Fibroblast of lung (primary cell): ENCODE measurements at regions not wholly inside any gene's neighbourhood (a gene's known extent, or its start where the extent isn't known, plus 50 kb on each side); places are given as distances from the start of the nearest gene placed in this dataset.
"Not testable (repeated sequence)": the region's sequence is repeated elsewhere in the genome, so short reads cannot be mapped to it uniquely, and the experiment has no call there.

ENCODE experiments used
- DNase-seq, 2 donors: peaks; one replicate each; pipeline versions ENCODE4 v3.0.0 to v3.0.0-alpha.2; 2010; ENCODE audit warnings: low read depth in 2 of 2
- H2AFZ ChIP-seq: 2 replicates; pipeline ENCODE4 v1.5.1; 2012; ENCODE audit warnings: low read length, control low read depth, inconsistent platforms
- H3K27ac ChIP-seq: 2 replicates; pipeline ENCODE4 v1.5.1; 2011; ENCODE audit warnings: low read length, control low read depth; ENCODE audit not compliant: insufficient read depth
- H3K27me3 ChIP-seq: 2 replicates; pipeline ENCODE4 v1.5.1; 2011; ENCODE audit warnings: mild to moderate bottlenecking, low read length; ENCODE audit not compliant: control insufficient read depth, insufficient read depth
- H3K36me3 ChIP-seq: 2 replicates; pipeline ENCODE4 v1.5.1; 2011; ENCODE audit warnings: low read length; ENCODE audit not compliant: control insufficient read depth, insufficient read depth
- H3K4me1 ChIP-seq: 2 replicates; pipeline ENCODE4 v1.5.1; 2011; ENCODE audit warnings: low read length; ENCODE audit not compliant: control insufficient read depth, insufficient read depth; ENCODE audit errors: extremely low read depth
- H3K4me2 ChIP-seq: 2 replicates; pipeline ENCODE4 v1.5.1; 2011; ENCODE audit warnings: low read length, control low read depth; ENCODE audit not compliant: insufficient read depth; ENCODE audit errors: extremely low read depth
- H3K4me3 ChIP-seq, 4 experiments: fragments of 200-600 bp in 1 of 4; sonication (generic) in 1 of 4; replicated peaks in 1 of 4; 2 replicates each; pipeline ENCODE4 v1.5.1; 2011 to 2016; ENCODE audit warnings: low read length in 4 of 4, low read depth in 3 of 4, mild to moderate bottlenecking in 3 of 4, control low read depth in 2 of 4, inconsistent platforms in 1 of 4, mixed read lengths in 1 of 4; ENCODE audit not compliant: insufficient read depth in 1 of 4; ENCODE audit errors: control extremely low read depth in 1 of 4
- H3K79me2 ChIP-seq: 2 replicates; pipeline ENCODE4 v1.5.1; 2012; ENCODE audit warnings: mild to moderate bottlenecking, low read length, inconsistent platforms; ENCODE audit not compliant: control insufficient read depth, insufficient read depth
- H3K9ac ChIP-seq: 2 replicates; pipeline ENCODE4 v1.5.1; 2011; ENCODE audit warnings: mild to moderate bottlenecking, low read length, control low read depth; ENCODE audit not compliant: insufficient read depth
- H3K9me3 ChIP-seq: 2 replicates; pipeline ENCODE4 v1.5.1; 2012; ENCODE audit warnings: low read depth, low read length; ENCODE audit not compliant: control insufficient read depth, insufficient read depth
- H4K20me1 ChIP-seq: 2 replicates; pipeline ENCODE4 v1.5.1; 2011; ENCODE audit warnings: low read length; ENCODE audit not compliant: control insufficient read depth, insufficient read depth; ENCODE audit errors: extremely low read depth
- EZH2 ChIP-seq: IDR thresholded peaks from 2 replicates; pipeline ENCODE4 v1.5.1; 2012; ENCODE audit warnings: low read length, control low read depth, mild to moderate bottlenecking; ENCODE audit errors: missing control alignments
- TF ChIP-seq, protein P1 (sequence below), 2 donors: IDR thresholded peaks in 1 of 2; conservative IDR thresholded peaks in 1 of 2; 1 replicate in 1 of 2; 2 replicates in 1 of 2; pipeline ENCODE4 v1.5.1; 2011 to 2012; ENCODE audit warnings: low read length in 2 of 2, control low read depth in 1 of 2, inconsistent platforms in 1 of 2, low read depth in 1 of 2, mild to moderate bottlenecking in 1 of 2

DNA sequence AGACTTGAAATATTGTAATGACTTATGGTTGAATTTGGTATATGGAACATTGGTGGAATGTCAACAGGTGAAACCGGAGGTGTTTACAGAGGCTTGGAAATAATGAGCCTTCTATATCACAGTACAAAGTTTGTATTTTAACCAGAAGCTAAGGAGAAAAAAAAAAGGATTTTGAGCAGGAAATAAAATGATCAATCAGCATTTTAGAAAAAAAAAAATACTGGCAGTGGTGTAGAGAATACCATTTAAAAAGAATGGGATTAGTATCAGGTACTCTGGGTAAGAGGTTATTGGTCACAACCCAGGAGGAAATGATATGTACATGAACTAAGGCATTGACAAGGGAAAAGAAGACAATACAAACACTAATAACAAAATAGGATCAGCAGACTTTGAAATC lies 587.1 kb upstream of the HTR2C start:
- no peak overlapping the region for H3K27ac ChIP-seq
- H3K4me1 ChIP-seq = no peaks in the 10 kb centered on the region
- no peaks in the 10 kb centered on the region for H3K79me2 ChIP-seq
- H4K20me1 ChIP-seq = no peaks in the 10 kb centered on the region
- no peak for DNase-seq
- H3K9me3 ChIP-seq = no peaks in the 10 kb centered on the region
- H3K4me2 ChIP-seq = no peak overlapping the region
- no peaks in the 10 kb centered on the region for H3K27me3 ChIP-seq
- no peaks in the 10 kb centered on the region for H3K36me3 ChIP-seq
- H2AFZ ChIP-seq = no peak overlapping the region
- H3K4me3 ChIP-seq = no peak overlapping the region
- TF ChIP-seq, protein P1, sequence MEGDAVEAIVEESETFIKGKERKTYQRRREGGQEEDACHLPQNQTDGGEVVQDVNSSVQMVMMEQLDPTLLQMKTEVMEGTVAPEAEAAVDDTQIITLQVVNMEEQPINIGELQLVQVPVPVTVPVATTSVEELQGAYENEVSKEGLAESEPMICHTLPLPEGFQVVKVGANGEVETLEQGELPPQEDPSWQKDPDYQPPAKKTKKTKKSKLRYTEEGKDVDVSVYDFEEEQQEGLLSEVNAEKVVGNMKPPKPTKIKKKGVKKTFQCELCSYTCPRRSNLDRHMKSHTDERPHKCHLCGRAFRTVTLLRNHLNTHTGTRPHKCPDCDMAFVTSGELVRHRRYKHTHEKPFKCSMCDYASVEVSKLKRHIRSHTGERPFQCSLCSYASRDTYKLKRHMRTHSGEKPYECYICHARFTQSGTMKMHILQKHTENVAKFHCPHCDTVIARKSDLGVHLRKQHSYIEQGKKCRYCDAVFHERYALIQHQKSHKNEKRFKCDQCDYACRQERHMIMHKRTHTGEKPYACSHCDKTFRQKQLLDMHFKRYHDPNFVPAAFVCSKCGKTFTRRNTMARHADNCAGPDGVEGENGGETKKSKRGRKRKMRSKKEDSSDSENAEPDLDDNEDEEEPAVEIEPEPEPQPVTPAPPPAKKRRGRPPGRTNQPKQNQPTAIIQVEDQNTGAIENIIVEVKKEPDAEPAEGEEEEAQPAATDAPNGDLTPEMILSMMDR (conservative IDR thresholded peaks at IDR 0.05 in 1 of 2, IDR thresholded peaks at IDR 0.05 in 1 of 2; ENCODE audit: low read depth in 1 of 2, low read length in 2 of 2) = no peak
- no peak for TF ChIP-seq EZH2
- H3K9ac ChIP-seq = no peak overlapping the region

DNA sequence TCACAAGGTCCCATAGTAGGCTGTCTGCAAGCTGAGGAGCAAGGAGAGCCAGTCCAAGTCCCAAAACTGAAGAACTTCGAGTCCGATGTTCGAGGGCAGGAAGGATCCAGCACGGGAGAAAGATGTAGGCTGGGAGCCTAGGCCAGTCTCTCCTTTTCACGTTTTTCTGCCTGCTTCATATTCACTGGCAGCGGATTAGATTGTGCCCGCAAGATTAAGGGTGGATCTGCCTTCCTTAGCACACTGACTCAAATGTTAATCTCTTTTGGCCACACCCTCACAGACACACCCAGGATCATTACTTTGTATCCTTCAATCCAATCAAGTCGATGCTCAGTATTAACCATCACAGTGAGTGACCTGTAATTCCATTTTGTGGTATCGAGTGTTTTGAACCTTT lies 592.2 kb upstream of the HTR2C start:
- H3K27me3 ChIP-seq, H4K20me1 ChIP-seq, H3K4me3 ChIP-seq, H3K79me2 ChIP-seq, H3K36me3 ChIP-seq, H3K27ac ChIP-seq, H3K4me1 ChIP-seq, H3K4me2 ChIP-seq, DNase-seq, H2AFZ ChIP-seq, H3K9me3 ChIP-seq, H3K9ac ChIP-seq: not testable (repeated sequence)

DNA sequence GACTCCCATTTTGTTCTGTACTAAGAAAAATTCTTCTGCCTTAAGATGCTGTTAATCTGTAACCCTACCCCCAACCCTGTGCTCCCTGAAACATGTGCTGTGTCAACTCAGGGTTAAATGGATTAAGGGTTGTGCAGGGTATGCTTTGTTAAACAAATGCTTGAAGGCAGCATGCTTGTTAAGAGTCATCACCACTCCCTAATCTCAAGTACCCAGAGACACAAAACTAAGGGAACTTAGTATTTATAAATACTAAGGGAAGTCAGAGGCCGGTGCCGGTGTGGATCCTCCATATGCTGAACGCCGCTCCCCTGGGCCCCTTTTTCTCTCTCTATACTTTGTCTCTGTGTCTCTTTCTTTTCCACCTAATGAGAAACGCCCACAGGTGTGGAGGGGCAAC lies 593.2 kb upstream of the HTR2C start:
- not testable (repeated sequence) for H3K4me3 ChIP-seq, H3K9me3 ChIP-seq, H3K4me2 ChIP-seq, H2AFZ ChIP-seq, H3K4me1 ChIP-seq, H3K27ac ChIP-seq, DNase-seq, H3K36me3 ChIP-seq, H3K79me2 ChIP-seq, H4K20me1 ChIP-seq, H3K27me3 ChIP-seq, H3K9ac ChIP-seq

- not testable (repeated sequence) for H3K4me1 ChIP-seq
These were observed 595.5 kb upstream of the HTR2C start for GRCh38 chrX:113988315-113988935.

More at GRCh38 chrX:113988315-113988935, 595.5 kb upstream of the HTR2C start:
- not testable (repeated sequence) for H3K79me2 ChIP-seq, H3K27me3 ChIP-seq, H3K4me3 ChIP-seq, H2AFZ ChIP-seq, H3K27ac ChIP-seq, H3K9ac ChIP-seq, H4K20me1 ChIP-seq, DNase-seq, H3K4me2 ChIP-seq, H3K36me3 ChIP-seq, H3K9me3 ChIP-seq
